NCI-H446 (cell line): ENCODE measurements at regions not wholly inside any gene's neighbourhood (a gene's known extent, or its start where the extent isn't known, plus 50 kb on each side); places are given as distances from the start of the nearest gene placed in this dataset.

ENCODE experiments used
- DNase-seq, 2 experiments: peaks; one replicate each; lab custom pipeline; 2025; lab: John Stamatoyannopoulos, UW

DNA sequence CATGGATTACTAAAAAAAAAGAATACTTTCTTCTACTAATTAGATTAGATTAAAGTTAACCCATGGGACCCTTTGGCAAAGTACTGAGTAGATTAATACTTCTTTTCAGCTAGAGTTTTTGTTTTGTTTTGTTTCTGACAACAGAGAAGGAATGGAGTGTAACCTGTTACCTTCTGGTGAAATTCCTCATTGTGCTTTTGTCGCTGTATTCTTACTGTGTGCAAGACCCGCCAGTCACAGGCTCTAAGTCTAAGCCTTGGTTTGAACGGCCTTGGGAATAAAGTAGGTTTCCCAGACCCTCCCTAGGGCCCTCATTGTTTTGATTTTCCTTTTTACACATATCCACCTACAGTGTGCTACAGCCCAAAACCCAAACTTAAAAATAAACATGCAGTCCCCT, 171.1 kb upstream of the IL12A start:
- no peak for DNase-seq

- no peak for DNase-seq
Measured at GRCh38 chr3:159818399-159818798, 170.2 kb upstream of the IL12A start.

DNA sequence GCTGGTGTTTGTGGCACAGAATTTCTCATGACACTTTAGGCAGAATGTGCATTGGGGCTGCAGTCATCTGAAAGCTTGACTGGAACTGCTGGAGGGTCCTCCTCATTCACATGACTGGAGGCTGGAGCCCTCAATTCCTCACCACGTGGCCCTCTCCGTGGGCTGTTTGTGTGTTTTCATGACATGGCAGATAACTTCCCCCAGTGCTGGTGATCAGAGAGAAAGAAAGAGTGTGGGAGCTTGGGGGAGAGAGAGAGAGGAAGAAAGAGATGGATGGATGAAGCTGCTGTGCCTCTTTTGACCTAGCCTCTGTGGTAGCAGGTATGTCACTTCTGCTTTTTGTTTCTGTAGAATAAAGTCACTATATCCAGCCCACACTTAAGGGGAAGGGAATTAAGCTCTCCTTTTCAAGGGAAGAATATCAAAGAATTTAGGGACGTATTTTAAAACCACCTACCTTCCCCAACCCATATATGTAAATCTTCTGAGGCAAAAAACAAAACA, 169.6 kb upstream of the IL12A start:
- no peak for DNase-seq

- no peak for DNase-seq
Measured at GRCh38 chr3:159819676-159820075, 169.0 kb upstream of the IL12A start.

DNA sequence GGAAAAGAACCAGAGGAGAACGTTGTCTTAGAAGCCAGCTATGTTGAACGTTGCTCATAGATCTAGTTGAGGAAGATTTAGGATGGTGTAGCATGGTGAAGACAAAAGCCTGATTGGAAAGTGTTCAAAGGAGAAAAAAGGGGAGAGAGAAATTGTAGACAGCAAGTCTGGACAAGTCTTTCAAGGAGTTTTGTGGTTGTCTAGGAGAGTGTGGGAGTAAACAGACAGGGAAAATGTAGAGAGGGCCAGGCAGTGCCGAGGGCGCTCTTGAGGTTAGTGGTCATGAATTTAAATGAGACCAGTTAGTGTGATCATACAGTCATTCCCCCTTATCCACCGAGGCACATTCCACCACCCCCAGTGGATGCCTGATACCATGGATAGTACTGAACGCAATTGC, 167.5 kb upstream of the IL12A start:
- DNase-seq = no peak

DNA sequence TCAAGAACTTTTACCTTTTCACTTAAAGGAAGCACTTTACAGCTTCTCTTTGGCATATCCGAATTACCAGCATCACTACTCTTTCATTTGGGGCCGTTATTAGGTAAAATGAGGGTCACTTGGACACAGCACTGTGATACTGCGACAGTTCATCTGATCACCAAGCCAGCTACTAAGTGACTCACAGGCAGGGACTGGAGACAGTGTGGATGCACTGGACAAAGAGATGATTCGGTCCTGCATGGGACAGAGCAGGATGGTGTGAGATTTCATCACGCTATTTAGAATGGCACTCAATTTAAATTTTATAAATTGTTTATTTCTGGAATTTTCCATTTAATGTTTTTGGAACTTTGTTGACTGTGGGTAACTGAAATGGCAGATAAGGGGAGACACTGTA, 166.9 kb upstream of the IL12A start:
- no peak for DNase-seq

DNA sequence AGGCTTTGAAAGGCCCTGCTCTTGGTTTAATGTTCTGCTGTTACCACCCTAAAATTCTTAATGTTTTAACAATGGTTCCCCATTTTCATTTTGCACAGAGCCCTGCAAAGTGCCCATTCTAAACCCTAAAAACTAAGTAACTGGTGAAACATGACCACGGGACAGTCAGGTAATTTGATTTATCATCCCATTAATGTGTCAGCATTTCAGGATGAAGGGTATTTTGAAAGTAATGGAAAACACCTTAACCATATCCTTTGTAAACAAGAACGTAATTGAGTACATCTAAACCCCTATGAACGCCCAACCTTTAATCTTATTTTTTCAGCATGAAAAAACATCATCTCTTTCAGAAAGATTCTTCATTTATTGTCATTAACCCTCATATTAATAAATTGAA, 164.9 kb upstream of the IL12A start:
- DNase-seq = no peak

GRCh38 chr3:159824333-159824732, 164.3 kb upstream of the IL12A start:
- peak in 1 of 2 experiments; percentile 61 for DNase-seq

- peak in 1 of 2 experiments; percentile 81 for DNase-seq
Measured at GRCh38 chr3:159825216-159825854, 163.3 kb upstream of the IL12A start.

GRCh38 chr3:159828542-159828943, 160.1 kb upstream of the IL12A start:
- DNase-seq = peak; percentile 74 to 82

GRCh38 chr3:159829056-159829455, 159.6 kb upstream of the IL12A start:
- DNase-seq = peak; percentile 33 to 56

DNA sequence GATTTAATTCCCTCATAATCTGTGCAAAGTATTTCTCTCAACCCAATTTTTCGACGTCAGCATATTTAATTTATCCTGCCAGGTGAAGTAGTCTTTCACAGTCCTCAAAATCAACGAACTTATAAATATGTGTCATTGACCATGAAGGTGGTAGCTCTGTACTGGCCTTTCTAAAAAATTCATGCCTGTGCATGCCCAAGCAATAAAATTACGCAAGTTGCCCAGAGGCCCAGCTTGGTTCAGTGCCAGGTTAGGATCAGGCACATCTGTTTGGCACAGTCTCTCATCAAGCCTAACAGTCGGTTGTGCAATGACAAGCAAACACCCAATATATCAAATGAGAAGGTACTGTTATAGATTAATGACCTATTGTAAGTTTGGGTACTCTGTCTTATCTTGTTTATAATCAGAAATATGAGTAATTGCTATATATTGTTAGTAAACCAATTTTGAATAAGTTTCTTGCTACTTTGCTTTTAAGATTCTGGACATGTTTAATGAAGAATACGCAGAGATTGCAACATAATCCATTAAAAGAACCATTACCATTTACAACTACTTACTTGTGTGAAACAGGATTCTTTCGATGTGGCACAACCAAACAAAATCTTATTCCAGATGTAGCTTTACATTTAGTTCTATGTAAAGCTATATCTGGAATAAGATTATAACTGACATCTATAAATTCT, 159.0 kb upstream of the IL12A start:
- DNase-seq = peak; percentile 73 to 87

DNA sequence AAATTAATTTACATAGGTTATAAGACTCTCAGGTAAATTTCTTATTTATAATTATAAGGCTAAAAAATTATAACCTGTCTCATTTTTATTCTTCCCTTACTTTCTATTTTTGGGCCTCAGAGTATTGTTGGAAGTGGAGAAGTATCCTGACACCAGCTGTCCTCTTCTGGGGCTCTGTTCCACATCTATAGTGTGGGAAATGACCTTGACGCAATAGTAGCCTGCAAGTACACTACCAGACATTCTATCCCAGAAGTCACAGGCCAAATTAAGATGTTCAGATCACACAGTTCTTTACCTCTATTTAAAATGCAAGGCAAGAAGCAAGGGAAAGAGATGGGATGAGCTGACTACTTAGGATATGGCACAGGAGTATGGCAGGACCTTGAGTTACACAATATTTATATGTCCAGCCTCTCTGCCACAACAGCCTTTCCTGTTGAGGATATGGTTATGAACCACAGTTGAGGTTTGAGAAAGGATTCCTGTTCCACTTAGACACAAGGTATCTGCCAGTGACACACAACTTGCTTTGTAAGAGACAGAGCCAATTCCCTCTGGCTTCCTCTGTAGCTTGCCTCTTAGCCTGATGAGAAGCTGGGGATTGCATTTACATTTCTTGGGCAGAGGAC, 158.0 kb upstream of the IL12A start:
- DNase-seq = no peak

DNA sequence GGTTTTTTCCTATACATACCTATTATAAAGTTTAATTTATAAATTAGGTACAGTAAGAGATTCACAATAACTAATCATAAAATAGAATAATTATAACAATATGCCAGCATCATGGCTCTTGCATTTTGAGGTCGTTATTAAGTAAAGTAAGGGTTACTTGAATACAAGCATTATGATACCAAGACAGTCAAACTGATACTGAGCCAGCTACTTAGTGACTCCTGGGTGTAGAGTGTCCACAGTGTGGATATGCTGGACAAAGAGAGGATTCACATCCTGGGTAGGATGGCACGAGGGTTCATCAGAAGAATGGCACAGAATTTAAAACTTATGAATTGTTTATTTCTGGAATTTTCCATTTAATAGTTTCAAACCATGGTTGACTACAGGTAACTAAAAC, 157.2 kb upstream of the IL12A start:
- no peak for DNase-seq

- no peak for DNase-seq
Measured at GRCh38 chr3:159832024-159832423, 156.6 kb upstream of the IL12A start.

DNA sequence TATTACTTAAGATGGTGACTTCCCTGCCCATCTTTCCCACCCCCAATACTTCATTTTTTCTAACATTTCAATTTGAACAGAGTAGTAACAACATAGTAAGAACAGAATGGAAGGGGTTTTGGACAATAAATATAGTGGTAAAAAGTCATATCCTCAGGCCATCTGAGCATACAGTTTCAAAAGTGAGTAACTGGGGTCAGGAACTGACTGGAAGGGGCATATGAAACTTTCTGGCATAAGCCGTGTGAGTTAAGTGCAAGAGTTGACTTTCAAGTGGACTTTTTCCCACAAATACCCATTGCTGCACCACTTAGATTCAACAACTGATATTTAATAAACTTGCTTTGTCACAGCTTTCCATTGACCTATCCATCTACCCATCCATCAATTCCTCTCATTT, 153.5 kb upstream of the IL12A start:
- no peak for DNase-seq

DNA sequence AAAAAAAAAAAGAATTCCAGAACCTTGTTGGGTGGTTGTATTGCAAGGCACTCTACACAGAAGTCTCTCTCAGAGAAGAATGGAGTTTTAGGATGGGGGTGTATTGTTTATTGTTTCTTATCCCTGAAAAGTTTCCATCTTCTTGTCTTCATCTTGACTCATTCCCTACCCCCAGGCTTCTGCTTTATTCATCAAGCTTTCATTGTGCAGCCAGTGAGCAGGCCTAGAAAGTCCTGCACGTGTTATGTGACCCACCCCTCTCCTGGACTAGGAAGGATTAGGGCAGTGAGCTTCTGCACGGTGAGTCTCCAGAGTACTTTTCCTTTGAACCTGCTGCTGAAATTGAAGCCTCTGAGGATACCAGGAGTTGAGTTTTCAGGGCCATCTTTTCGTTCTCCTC, 150.9 kb upstream of the IL12A start:
- no peak for DNase-seq

GRCh38 chr3:159838938-159839337, 149.7 kb upstream of the IL12A start:
- DNase-seq = no peak

- DNase-seq = peak; percentile 80 to 94
Measured at GRCh38 chr3:159839561-159840379, 148.9 kb upstream of the IL12A start, which contains the start of gene SCHIP1. Gene SCHIP1 (plus strand): TSS chr3:159839861.

DNA sequence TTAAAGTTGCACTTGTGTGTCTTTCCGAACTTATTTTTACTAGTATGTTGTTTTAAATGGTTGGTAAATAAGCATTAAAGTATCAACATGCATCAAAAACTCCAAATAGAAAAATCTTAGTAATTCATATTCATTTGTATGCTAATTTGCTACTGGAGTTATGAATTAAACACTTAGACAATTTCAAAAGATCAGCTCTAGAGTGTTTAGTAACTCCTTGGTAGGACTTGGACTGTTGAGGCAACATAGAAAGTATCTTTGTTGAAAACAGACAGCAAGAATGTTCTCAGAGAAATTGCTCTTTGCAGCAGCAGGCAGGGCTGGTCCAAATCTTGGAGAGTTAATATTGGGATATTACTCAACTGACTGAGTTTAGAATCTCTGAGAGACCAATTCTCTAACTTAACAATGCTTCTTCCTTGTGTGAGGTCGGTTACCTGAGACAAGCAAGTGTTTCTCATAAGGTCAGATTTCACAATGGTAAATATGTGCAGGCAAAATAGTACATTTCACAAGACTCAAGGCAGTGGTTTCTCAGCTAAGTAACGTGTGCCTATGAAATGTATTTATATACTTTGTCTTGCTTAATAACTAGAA, 147.8 kb upstream of the IL12A start:
- no peak for DNase-seq

GRCh38 chr3:159841766-159842165, 146.9 kb upstream of the IL12A start:
- no peak for DNase-seq
